HUES6 (cell line): ENCODE measurements at regions not wholly inside any gene's neighbourhood (a gene's known extent, or its start where the extent isn't known, plus 50 kb on each side); places are given as distances from the start of the nearest gene placed in this dataset.
A peak's percentile ranks its signal among the peaks of the same experiment; 100 is the strongest.

Source experiments
- H3K27ac ChIP-seq: 2 replicates; pipeline ENCODE4 v1.7.0; 2013; ENCODE audit warnings: low read depth, mild to moderate bottlenecking, low read length, inconsistent platforms
- H3K27me3 ChIP-seq: 2 replicates; pipeline ENCODE4 v1.6.1; 2013; ENCODE audit warnings: low read length; ENCODE audit not compliant: control insufficient read depth, insufficient read depth
- H3K36me3 ChIP-seq: 2 replicates; pipeline ENCODE4 v1.6.1; 2013; ENCODE audit warnings: low read length; ENCODE audit not compliant: control insufficient read depth, insufficient read depth
- H3K4me1 ChIP-seq: 2 replicates; pipeline ENCODE4 v1.6.1; 2013; ENCODE audit warnings: low read length; ENCODE audit not compliant: control insufficient read depth, insufficient read depth
- H3K4me3 ChIP-seq: 2 replicates; pipeline ENCODE4 v1.5.1; 2013; ENCODE audit warnings: low read depth, low read length
- H3K9ac ChIP-seq: one replicate; pipeline ENCODE4 v1.6.1; 2013; ENCODE audit warnings: mild to moderate bottlenecking, low read length
- H3K9me3 ChIP-seq: 2 replicates; pipeline ENCODE4 v1.6.1; 2013; ENCODE audit warnings: low read depth, low read length; ENCODE audit not compliant: control insufficient read depth, insufficient read depth

GRCh38 chr4:138050601-138051000, 191.5 kb downstream of the SLC7A11 start:
- Histone ChIP-seq H3K27ac (no peak overlapping the region), H3K9me3 (peaks cover 3% of the 10 kb centered on the region; the same call in 1 of the 2 replicates)

DNA sequence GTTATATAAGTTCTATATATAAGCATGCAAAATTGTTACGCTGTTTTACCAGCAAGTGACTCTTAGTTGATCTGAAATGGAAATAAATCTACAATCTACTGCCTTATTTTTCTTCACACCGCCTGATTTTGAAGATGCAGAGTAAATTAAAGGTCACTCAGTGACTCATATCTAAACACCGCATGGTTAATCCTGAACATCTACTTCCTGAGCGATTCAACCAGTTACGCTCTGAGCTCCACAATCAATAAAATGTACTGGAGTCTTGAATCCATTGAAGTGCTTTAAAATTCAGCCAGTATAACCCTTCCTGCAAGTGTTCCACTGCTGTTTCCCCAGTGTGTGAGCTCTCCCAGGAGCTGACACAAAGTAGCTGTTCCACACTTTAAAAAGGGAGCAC, 192.8 kb downstream of the SLC7A11 start:
- no peak overlapping the region for H3K27ac ChIP-seq
- H3K9ac ChIP-seq: no peak overlapping the region
- H3K27me3 ChIP-seq: no peaks in the 10 kb centered on the region

More at GRCh38 chr4:138050601-138051000, 191.5 kb downstream of the SLC7A11 start:
- Histone ChIP-seq H3K36me3 (no peaks in the 10 kb centered on the region), H3K9ac (no peak overlapping the region), H3K27me3 (no peaks in the 10 kb centered on the region), H3K4me3 (no peak overlapping the region), H3K4me1 (peaks cover 29% of the 10 kb centered on the region)

DNA sequence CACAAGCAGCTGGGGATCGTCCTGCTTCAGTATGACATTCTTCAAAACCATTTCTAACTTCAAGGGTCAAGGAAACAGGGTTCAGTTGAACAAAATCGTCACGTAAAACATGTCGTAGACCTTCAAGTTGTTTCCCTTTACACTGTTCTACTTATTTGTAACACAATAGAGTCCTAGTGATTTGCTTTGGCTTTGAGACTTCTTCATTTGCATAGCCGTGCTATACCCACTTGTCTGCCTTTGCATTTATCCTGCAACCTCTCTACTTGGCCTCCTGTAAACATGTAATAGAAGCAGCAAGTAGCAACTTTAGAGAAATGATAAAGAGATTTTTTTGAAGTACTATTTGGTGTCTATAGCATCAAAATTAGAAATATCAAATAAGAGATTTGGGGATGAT, 194.9 kb downstream of the SLC7A11 start:
- no peak overlapping the region for H3K27ac ChIP-seq
- H3K27me3 ChIP-seq: no peaks in the 10 kb centered on the region
- H3K9me3 ChIP-seq: peaks cover 3% of the 10 kb centered on the region; the same call in 1 of the 2 replicates
- H3K36me3 ChIP-seq: no peaks in the 10 kb centered on the region
- peaks cover 41% of the 10 kb centered on the region for H3K4me1 ChIP-seq
- no peak overlapping the region for H3K4me3 ChIP-seq
- no peak overlapping the region for H3K9ac ChIP-seq

More for the DNA sequence above, 192.8 kb downstream of the SLC7A11 start:
- Histone ChIP-seq H3K4me3 (no peak overlapping the region), H3K36me3 (no peaks in the 10 kb centered on the region), H3K4me1 (peaks cover 41% of the 10 kb centered on the region), H3K9me3 (peaks cover 3% of the 10 kb centered on the region; the same call in 1 of the 2 replicates)

DNA sequence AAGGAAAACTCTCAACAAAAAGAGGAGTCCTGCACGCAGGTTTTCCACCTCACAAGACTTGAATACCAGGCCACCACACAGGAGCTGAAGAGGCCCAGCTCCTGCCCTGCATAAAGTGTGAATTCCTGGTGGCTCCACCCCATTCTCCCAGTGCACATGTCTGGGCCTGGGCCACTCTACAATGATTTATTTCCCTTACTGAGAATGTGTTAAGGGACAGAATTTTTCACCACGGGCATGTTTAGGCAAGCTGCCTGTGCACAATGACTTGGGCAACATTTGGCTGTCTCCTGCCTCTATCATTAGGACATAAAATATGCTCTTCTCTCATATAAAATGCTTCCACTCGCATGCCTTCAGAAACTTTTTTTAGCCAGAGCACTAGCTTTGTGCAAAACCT, 197.1 kb downstream of the SLC7A11 start:
- Histone ChIP-seq H3K9ac (no peak overlapping the region), H3K27me3 (no peaks in the 10 kb centered on the region), H3K9me3 (no peaks in the 10 kb centered on the region), H3K4me1 (peaks cover 30% of the 10 kb centered on the region), H3K36me3 (no peaks in the 10 kb centered on the region), H3K27ac (no peak overlapping the region), H3K4me3 (no peak overlapping the region)

DNA sequence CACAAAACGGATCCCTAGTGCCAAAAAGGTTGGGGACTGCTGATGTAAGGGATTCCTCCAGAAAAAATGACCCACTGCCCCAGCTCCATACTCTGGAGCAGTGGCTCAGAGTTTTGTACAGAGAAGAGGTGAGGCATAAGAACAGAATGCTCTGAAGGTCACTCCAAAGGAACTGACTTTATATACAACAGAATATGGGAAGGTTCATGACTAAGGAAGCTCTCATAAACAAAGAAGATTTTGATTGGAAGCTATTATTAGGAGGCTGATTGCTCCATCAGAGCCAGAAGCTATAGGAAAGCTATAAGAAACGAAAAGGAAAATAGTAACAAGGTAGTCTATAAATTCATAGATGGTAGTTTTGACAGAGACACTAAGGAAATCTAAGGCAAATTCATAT, 203.1 kb downstream of the SLC7A11 start:
- Histone ChIP-seq H3K4me3 (no peak overlapping the region), H3K4me1 (no peaks in the 10 kb centered on the region), H3K9ac (no peak overlapping the region), H3K36me3 (no peaks in the 10 kb centered on the region), H3K27me3 (no peaks in the 10 kb centered on the region), H3K9me3 (no peaks in the 10 kb centered on the region), H3K27ac (no peak overlapping the region)

DNA sequence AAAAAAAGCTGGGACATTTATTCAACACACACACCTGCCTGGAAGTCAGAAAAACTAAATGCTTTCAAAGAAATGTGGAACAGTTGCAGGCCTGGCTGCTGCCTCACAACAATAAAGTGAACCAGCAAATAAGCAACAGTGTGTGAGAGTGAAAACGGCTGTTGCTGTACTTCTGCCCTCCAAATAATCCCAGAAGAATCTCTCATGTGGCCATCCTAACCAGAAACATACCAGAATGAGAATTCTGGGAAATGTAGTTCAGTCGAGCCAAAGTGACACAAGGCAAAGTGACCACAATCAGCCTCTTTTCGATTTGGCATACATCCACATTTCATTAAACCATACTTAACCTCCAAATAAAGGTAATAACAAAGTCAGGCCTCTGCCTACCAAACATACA, 204.5 kb downstream of the SLC7A11 start:
- no peaks in the 10 kb centered on the region for H3K36me3 ChIP-seq
- H3K4me3 ChIP-seq: no peak overlapping the region
- H3K9me3 ChIP-seq: no peaks in the 10 kb centered on the region
- no peaks in the 10 kb centered on the region for H3K4me1 ChIP-seq
- no peak overlapping the region for H3K27ac ChIP-seq
- no peak overlapping the region for H3K9ac ChIP-seq
- H3K27me3 ChIP-seq: no peaks in the 10 kb centered on the region

GRCh38 chr4:138035781-138036258, 206.3 kb downstream of the SLC7A11 start:
- Histone ChIP-seq H3K9ac (no peak overlapping the region), H3K4me3 (no peak overlapping the region), H3K27ac (no peak overlapping the region), H3K36me3 (no peaks in the 10 kb centered on the region), H3K27me3 (no peaks in the 10 kb centered on the region), H3K9me3 (no peaks in the 10 kb centered on the region), H3K4me1 (no peaks in the 10 kb centered on the region)

- Histone ChIP-seq H3K27ac (no peak overlapping the region), H3K9ac (no peak overlapping the region), H3K9me3 (no peaks in the 10 kb centered on the region), H3K36me3 (no peaks in the 10 kb centered on the region), H3K4me3 (no peak overlapping the region), H3K27me3 (no peaks in the 10 kb centered on the region), H3K4me1 (no peaks in the 10 kb centered on the region)
Observed at GRCh38 chr4:138034871-138035270, 207.3 kb downstream of the SLC7A11 start.

- peak overlapping the region; percentile 64; the same call in 1 of the 2 replicates for H3K27ac ChIP-seq
- no peaks in the 10 kb centered on the region for H3K4me1 ChIP-seq
- no peak overlapping the region for H3K9ac ChIP-seq
- H3K4me3 ChIP-seq: no peak overlapping the region
- no peaks in the 10 kb centered on the region for H3K36me3 ChIP-seq
- no peaks in the 10 kb centered on the region for H3K9me3 ChIP-seq
- no peaks in the 10 kb centered on the region for H3K27me3 ChIP-seq
Observed at GRCh38 chr4:138032222-138032621, 209.9 kb downstream of the SLC7A11 start.

- Histone ChIP-seq H3K4me3 (no peak overlapping the region), H3K27me3 (no peaks in the 10 kb centered on the region), H3K9me3 (no peaks in the 10 kb centered on the region), H3K27ac (no peak overlapping the region), H3K9ac (no peak overlapping the region), H3K4me1 (no peaks in the 10 kb centered on the region), H3K36me3 (no peaks in the 10 kb centered on the region)
Observed at GRCh38 chr4:138030375-138030774, 211.8 kb downstream of the SLC7A11 start.

- H3K4me1 ChIP-seq: no peaks in the 10 kb centered on the region
- no peaks in the 10 kb centered on the region for H3K36me3 ChIP-seq
- H3K27ac ChIP-seq: no peak overlapping the region
- no peak overlapping the region for H3K9ac ChIP-seq
- H3K27me3 ChIP-seq: no peaks in the 10 kb centered on the region
- H3K4me3 ChIP-seq: no peak overlapping the region
- no peaks in the 10 kb centered on the region for H3K9me3 ChIP-seq
Observed at GRCh38 chr4:138028923-138029322, 213.2 kb downstream of the SLC7A11 start.
